Neural progenitor cell (in vitro differentiated cells): ENCODE measurements at regions not wholly inside any gene's neighbourhood (a gene's known extent, or its start where the extent isn't known, plus 50 kb on each side); places are given as distances from the start of the nearest gene placed in this dataset.
A peak's percentile ranks its signal among the peaks of the same experiment; 100 is the strongest.

Experiments
- DNase-seq: peaks from one replicate; pipeline ENCODE4 v3.0.0-alpha.2; 2016; ENCODE audit warnings: low spot score
- H2AFZ ChIP-seq: fragments of 200-600 bp; sonication (generic); replicated peaks from 2 replicates; pipeline ENCODE4 v1.6.1; 2016; ENCODE audit warnings: antibody characterized with exemption
- H3F3A ChIP-seq: fragments of 200-600 bp; sonication (generic); 2 replicates; pipeline ENCODE4 v1.6.1; 2016; ENCODE audit warnings: antibody characterized with exemption, low read depth
- H3K27ac ChIP-seq: fragments of 200-600 bp; sonication (generic); 2 replicates; pipeline ENCODE4 v1.5.1; 2016; ENCODE audit warnings: mild to moderate bottlenecking
- H3K27me3 ChIP-seq: fragments of 200-600 bp; sonication (generic); 2 replicates; pipeline ENCODE4 v1.6.1; 2016; ENCODE audit warnings: mild to moderate bottlenecking, moderate library complexity
- H3K36me3 ChIP-seq: fragments of 200-600 bp; sonication (generic); 2 replicates; pipeline ENCODE4 v1.5.1; 2016
- H3K4me1 ChIP-seq: fragments of 200-600 bp; sonication (generic); 2 replicates; pipeline ENCODE4 v1.6.1; 2016; ENCODE audit warnings: mixed run types
- H3K4me2 ChIP-seq: fragments of 200-600 bp; sonication (generic); 2 replicates; pipeline ENCODE4 v1.6.1; 2016
- H3K4me3 ChIP-seq: fragments of 200-600 bp; sonication (generic); 2 replicates; pipeline ENCODE4 v1.5.1; 2016
- H3K79me2 ChIP-seq: fragments of 200-600 bp; sonication (generic); 2 replicates; pipeline ENCODE4 v1.6.1; 2016; ENCODE audit warnings: low read depth
- H3K9ac ChIP-seq: fragments of 200-600 bp; sonication (generic); 2 replicates; pipeline ENCODE4 v1.6.1; 2016
- H3K9me3 ChIP-seq: fragments of 200-600 bp; sonication (generic); 2 replicates; pipeline ENCODE4 v1.5.1; 2016; ENCODE audit warnings: low read depth
- H4K20me1 ChIP-seq: fragments of 200-600 bp; sonication (generic); 2 replicates; pipeline ENCODE4 v1.6.1; 2016; ENCODE audit warnings: low read depth
- H3K27ac Mint-ChIP-seq: 3 replicates; pipeline ENCODE4 v1.8.0; 2021; ENCODE audit warnings: mixed read lengths
- H3K27me3 Mint-ChIP-seq: 2 replicates; pipeline ENCODE4 v1.8.0; 2022; ENCODE audit warnings: low read depth, mild to moderate bottlenecking, inconsistent platforms, moderate library complexity, mixed read lengths; ENCODE audit not compliant: insufficient read depth
- H3K36me3 Mint-ChIP-seq: 3 replicates; pipeline ENCODE4 v1.8.0; 2021; ENCODE audit warnings: mixed read lengths
- H3K4me1 Mint-ChIP-seq: 3 replicates; pipeline ENCODE4 v1.8.0; 2021; ENCODE audit warnings: mixed read lengths
- H3K4me3 Mint-ChIP-seq: 3 replicates; pipeline ENCODE4 v1.8.0; 2021; ENCODE audit warnings: mild to moderate bottlenecking, moderate library complexity, mixed read lengths
- H3K9me3 Mint-ChIP-seq: 3 replicates; pipeline ENCODE4 v1.8.0; 2020; ENCODE audit warnings: mixed read lengths
- EZH2 ChIP-seq: fragments of 200-600 bp; sonication (generic); IDR thresholded peaks from 2 replicates; pipeline ENCODE4 v1.6.1; 2017; ENCODE audit warnings: antibody characterized with exemption, mild to moderate bottlenecking, moderate library complexity
- EZH2phosphoT487 ChIP-seq: fragments of 200-600 bp; sonication (generic); IDR thresholded peaks from 2 replicates; pipeline ENCODE4 v1.6.1; 2017; ENCODE audit warnings: antibody characterized with exemption
- TF ChIP-seq, protein P1 (sequence below): fragments of 200-600 bp; sonication (generic); IDR thresholded peaks from 2 replicates; pipeline ENCODE4 v1.5.1; 2017; ENCODE audit warnings: antibody characterized with exemption, mild to moderate bottlenecking

DNA sequence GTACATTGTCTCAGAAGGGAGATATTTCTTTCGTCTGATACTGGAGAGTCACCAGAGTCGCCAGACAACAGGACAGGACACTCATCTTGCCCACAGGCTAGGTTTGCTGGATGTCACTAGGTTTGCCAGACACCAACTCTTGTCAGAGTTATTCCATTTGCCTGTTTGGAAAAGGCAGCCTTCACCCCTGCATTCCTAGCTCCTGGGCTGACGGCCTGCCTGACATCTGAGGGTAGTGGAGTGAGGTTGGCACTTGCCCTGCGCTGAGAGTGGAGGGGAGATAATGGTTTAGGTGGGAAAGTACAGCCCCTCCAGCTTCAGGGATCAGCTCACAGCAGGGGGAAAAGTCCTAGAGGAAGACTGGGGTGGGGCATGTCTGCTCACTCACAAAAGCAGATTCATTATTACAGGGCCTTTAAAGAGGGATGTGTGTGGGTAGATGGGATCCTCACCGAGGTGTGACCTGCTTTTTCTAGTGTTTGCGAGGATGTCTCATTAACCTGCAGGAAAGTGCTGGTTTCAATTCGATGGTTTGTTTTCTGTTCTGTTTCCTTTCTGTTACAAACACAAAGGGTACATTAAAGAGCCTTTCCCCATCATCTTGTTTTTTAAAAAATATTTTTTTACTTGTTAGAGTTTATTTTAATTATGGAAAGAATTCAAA, 79.3 kb upstream of the TNS3 start:
- Histone ChIP-seq H3K9me3 (no peaks in the 10 kb centered on the region), H3K27ac (no peak overlapping the region), H3K4me1 (peaks cover 14% of the 10 kb centered on the region), H3K36me3 (no peaks in the 10 kb centered on the region), H2AFZ (peak overlapping the region; percentile 35), H4K20me1 (no peaks in the 10 kb centered on the region), H3K79me2 (no peaks in the 10 kb centered on the region), H3K27me3 (no peaks in the 10 kb centered on the region), H3F3A (no peaks in the 10 kb centered on the region), H3K4me3 (no peak overlapping the region), H3K9ac (no peak overlapping the region), H3K4me2 (peak overlapping the region; percentile 0)
- Mint-ChIP-seq H3K27me3 (no peaks in the 10 kb centered on the region), H3K27ac (peak overlapping the region; percentile 57), H3K4me3 (no peak overlapping the region), H3K4me1 (peaks cover 10% of the 10 kb centered on the region), H3K9me3 (no peaks in the 10 kb centered on the region), H3K36me3 (no peaks in the 10 kb centered on the region)
- DNase-seq: no peak
- TF ChIP-seq, protein P1, sequence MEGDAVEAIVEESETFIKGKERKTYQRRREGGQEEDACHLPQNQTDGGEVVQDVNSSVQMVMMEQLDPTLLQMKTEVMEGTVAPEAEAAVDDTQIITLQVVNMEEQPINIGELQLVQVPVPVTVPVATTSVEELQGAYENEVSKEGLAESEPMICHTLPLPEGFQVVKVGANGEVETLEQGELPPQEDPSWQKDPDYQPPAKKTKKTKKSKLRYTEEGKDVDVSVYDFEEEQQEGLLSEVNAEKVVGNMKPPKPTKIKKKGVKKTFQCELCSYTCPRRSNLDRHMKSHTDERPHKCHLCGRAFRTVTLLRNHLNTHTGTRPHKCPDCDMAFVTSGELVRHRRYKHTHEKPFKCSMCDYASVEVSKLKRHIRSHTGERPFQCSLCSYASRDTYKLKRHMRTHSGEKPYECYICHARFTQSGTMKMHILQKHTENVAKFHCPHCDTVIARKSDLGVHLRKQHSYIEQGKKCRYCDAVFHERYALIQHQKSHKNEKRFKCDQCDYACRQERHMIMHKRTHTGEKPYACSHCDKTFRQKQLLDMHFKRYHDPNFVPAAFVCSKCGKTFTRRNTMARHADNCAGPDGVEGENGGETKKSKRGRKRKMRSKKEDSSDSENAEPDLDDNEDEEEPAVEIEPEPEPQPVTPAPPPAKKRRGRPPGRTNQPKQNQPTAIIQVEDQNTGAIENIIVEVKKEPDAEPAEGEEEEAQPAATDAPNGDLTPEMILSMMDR: no peak
- TF ChIP-seq EZH2phosphoT487: no peak
- no peak for TF ChIP-seq EZH2

DNA sequence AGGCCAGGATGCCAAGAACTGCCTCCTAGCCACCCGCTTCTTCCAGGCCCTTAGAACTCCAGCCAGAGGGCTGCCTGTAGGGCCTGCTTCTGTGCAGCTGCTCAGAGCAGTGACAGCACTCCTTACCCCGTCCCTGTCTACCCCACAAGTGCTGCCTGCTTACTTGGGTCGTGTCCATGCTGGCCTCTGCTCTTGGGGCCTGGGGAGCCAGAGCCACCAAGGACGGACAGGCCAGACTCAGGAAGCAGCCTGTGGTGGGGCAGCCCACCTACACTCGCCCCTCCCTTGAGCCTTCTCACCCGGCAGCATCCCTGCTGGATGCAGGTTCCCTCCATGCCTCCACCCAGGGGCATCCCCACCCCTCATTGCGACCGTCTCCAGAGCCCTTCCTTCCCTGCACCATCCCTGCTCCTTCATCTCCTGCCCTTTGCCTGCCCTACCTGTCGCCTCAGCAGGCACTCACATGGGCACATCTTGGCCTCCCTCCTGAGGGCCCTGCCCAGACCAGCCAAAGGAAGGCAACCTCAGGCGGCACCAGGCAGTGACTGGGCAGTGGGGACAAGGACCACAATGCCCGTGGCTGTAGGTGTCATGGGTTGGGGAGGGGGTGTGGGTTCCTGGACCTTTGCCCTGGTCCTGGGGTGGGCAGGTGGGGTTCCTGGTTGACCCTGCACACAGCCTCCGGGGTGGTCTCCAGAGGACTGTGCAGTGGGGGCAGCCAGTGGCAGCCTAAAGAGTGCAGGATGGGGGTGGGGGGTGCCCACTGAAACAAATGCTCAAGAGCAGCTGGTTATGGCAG, 78.0 kb upstream of the TNS3 start:
- Histone ChIP-seq H3K36me3 (no peaks in the 10 kb centered on the region), H3K4me1 (peaks cover 17% of the 10 kb centered on the region), H3K27me3 (no peaks in the 10 kb centered on the region), H3K4me2 (no peak overlapping the region), H3K9me3 (no peaks in the 10 kb centered on the region), H4K20me1 (no peaks in the 10 kb centered on the region), H3K79me2 (no peaks in the 10 kb centered on the region), H3K27ac (no peak overlapping the region), H3K4me3 (no peak overlapping the region), H3K9ac (no peak overlapping the region), H2AFZ (no peak overlapping the region), H3F3A (no peaks in the 10 kb centered on the region)
- no peak for TF ChIP-seq EZH2phosphoT487
- TF ChIP-seq EZH2: no peak
- TF ChIP-seq, protein P1: no peak
- Mint-ChIP-seq H3K4me3 (no peak overlapping the region), H3K27me3 (peaks cover 4% of the 10 kb centered on the region), H3K4me1 (peaks cover 18% of the 10 kb centered on the region), H3K36me3 (no peaks in the 10 kb centered on the region), H3K9me3 (no peaks in the 10 kb centered on the region), H3K27ac (no peak overlapping the region)
- no peak for DNase-seq

DNA sequence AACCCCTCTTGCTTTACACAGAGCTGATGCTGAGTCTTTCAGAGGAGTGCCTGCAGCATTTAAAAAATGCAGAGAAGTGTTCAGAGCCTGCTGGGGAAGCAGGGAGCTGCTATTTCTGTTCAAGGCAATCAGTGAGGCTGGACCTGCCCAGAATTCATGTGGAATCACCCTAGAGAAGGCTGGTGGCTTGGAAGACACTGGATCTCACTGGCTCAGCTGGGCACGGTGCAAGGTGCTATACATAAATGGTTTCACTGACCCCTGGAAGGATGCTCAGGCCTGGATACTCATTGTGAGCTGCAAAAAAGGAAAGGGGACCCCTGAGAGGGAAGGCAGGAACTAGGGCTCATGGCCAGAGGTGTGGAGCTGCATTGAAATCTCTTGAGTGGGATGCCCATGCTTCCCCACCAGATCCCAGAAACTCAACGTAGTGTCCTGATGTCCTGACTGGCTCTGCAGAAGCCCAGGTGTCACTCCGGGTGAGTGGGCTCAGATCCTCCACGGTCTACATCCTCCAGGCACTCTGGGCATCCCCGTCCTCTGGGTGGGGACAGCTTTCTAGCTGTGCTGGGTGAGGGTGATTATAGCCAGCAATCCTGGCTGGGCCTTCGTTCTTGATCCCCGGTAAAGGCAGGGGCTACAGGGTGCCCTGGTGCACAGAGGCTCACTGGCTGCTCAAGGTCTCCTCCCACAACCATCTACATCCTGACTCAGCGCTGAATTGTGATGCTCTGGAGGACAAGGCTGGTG, 77.2 kb upstream of the TNS3 start:
- Mint-ChIP-seq H3K27ac (no peak overlapping the region), H3K4me1 (peaks cover 26% of the 10 kb centered on the region), H3K36me3 (no peaks in the 10 kb centered on the region), H3K4me3 (no peak overlapping the region), H3K27me3 (peaks cover 4% of the 10 kb centered on the region), H3K9me3 (no peaks in the 10 kb centered on the region)
- TF ChIP-seq EZH2 (no peak), EZH2phosphoT487 (no peak)
- Histone ChIP-seq H3K4me1 (peaks cover 18% of the 10 kb centered on the region), H3K4me2 (no peak overlapping the region), H3K79me2 (no peaks in the 10 kb centered on the region), H2AFZ (no peak overlapping the region), H4K20me1 (no peaks in the 10 kb centered on the region), H3K9me3 (no peaks in the 10 kb centered on the region), H3K36me3 (no peaks in the 10 kb centered on the region), H3F3A (no peaks in the 10 kb centered on the region), H3K27me3 (no peaks in the 10 kb centered on the region), H3K4me3 (no peak overlapping the region), H3K9ac (no peak overlapping the region), H3K27ac (no peak overlapping the region)
- no peak for DNase-seq
